Thyroid gland (tissue), 4 donors: ENCODE measurements at regions not wholly inside any gene's neighbourhood (a gene's known extent, or its start where the extent isn't known, plus 50 kb on each side); places are given as distances from the start of the nearest gene placed in this dataset. TPM values are rescaled to one million over a fixed set of nuclear protein-coding genes. Genes with fewer than 3 reads are reported as not detected.

ENCODE experiments used
- DNase-seq, 2 donors: peaks; one replicate each; pipeline ENCODE4 v3.0.0-alpha.2; 2019
- H3K27ac ChIP-seq, 3 donors: fragments of 200-600 bp; sonication (generic); 1 replicate in 2 of 3; 2 replicates in 1 of 3; pipeline ENCODE4 v1.5.1; 2016 to 2019; ENCODE audit warnings: mild to moderate bottlenecking in 1 of 3, moderate library complexity in 1 of 3
- H3K27me3 ChIP-seq: fragments of 200-600 bp; sonication (generic); one replicate; pipeline ENCODE4 v1.5.1; 2019
- H3K36me3 ChIP-seq, 2 donors: fragments of 200-600 bp; sonication (generic); one replicate each; pipeline ENCODE4 v1.5.1; 2016 to 2019
- H3K4me1 ChIP-seq, 2 donors: fragments of 200-600 bp; sonication (generic); one replicate each; pipeline ENCODE4 v1.5.1; 2017 to 2019
- H3K4me3 ChIP-seq, 3 donors: fragments of 200-600 bp; sonication (generic); replicated peaks in 1 of 3; 1 replicate in 2 of 3; 2 replicates in 1 of 3; pipeline ENCODE4 v1.5.1; 2016; ENCODE audit warnings: mild to moderate bottlenecking in 1 of 3
- H3K9me3 ChIP-seq: fragments of 200-600 bp; sonication (generic); one replicate; pipeline ENCODE4 v1.5.1; 2017
- POLR2A ChIP-seq, 2 donors: fragments of 450-650 bp; IDR thresholded peaks; one replicate each; pipeline ENCODE4 v1.6.1; 2017; ENCODE audit warnings: antibody characterized with exemption in 2 of 2, mild to moderate bottlenecking in 2 of 2, moderate library complexity in 1 of 2
- WGBS, 2 donors: methylation state at CpG; one replicate each; pipeline ENCODE4 v1.1.5; 2017; 5-methylcytosine and 5-hydroxymethylcytosine counted together
- intact Hi-C: fragments of 100-400 bp; cut with DNase I; formaldehyde crosslinking; loops from one replicate; pipeline ENCODE4 v1.15.1; 2023
- small RNA-seq: library from RNA; depleted of rRNA; stranded (forward); fragments of <200 nt; gene quantifications from one replicate; pipeline ENCODE3, GENCODE V24; 2016
- TF ChIP-seq, protein P1 (sequence below), 6 experiments: fragments of 200-600 bp in 3 of 6; fragments of 450-650 bp in 3 of 6; sonication (generic) in 3 of 6; IDR thresholded peaks; one replicate each; pipeline ENCODE4 v1.5.1; 2016 to 2019; ENCODE audit warnings: antibody characterized with exemption in 6 of 6, mild to moderate bottlenecking in 2 of 6, inconsistent platforms in 1 of 6, moderate library complexity in 1 of 6

DNA sequence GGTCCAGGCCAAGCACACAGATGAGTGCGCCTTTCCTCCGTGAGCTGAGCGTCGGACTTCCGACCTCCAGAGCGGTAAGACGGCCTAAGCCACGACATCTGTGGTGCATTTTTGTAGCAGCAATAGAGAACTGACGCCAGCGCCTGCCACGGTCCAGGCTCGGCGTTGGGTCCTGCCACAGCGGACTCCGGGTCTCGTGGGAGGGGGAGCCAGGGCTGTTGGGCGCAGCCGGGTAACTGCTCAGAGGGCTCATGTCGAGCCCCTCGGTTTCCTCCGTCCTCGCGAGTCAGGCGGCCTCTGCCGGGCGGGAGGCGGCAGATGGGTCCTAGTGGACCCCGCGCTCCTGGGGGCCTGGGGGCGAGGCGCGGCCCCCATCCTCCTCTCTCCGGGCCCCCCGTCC lies 216.1 kb downstream of the QKI start:
- Histone ChIP-seq H3K36me3 (no peaks in the 10 kb centered on the region), H3K4me1 (no peaks in the 10 kb centered on the region), H3K9me3 (no peaks in the 10 kb centered on the region), H3K27me3 (no peaks in the 10 kb centered on the region), H3K27ac (no peak overlapping the region), H3K4me3 (no peak overlapping the region)
- no peak for DNase-seq
- intact Hi-C loops: no loop called here
- WGBS, 2 donors: 6 to 17% methylated on average over 15 to 34 of the region's 34 CpGs
- TF ChIP-seq, protein P1, sequence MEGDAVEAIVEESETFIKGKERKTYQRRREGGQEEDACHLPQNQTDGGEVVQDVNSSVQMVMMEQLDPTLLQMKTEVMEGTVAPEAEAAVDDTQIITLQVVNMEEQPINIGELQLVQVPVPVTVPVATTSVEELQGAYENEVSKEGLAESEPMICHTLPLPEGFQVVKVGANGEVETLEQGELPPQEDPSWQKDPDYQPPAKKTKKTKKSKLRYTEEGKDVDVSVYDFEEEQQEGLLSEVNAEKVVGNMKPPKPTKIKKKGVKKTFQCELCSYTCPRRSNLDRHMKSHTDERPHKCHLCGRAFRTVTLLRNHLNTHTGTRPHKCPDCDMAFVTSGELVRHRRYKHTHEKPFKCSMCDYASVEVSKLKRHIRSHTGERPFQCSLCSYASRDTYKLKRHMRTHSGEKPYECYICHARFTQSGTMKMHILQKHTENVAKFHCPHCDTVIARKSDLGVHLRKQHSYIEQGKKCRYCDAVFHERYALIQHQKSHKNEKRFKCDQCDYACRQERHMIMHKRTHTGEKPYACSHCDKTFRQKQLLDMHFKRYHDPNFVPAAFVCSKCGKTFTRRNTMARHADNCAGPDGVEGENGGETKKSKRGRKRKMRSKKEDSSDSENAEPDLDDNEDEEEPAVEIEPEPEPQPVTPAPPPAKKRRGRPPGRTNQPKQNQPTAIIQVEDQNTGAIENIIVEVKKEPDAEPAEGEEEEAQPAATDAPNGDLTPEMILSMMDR (IDR thresholded peaks at IDR 0.05): no peak
- TF ChIP-seq POLR2A (IDR thresholded peaks at IDR 0.05): no peak

DNA sequence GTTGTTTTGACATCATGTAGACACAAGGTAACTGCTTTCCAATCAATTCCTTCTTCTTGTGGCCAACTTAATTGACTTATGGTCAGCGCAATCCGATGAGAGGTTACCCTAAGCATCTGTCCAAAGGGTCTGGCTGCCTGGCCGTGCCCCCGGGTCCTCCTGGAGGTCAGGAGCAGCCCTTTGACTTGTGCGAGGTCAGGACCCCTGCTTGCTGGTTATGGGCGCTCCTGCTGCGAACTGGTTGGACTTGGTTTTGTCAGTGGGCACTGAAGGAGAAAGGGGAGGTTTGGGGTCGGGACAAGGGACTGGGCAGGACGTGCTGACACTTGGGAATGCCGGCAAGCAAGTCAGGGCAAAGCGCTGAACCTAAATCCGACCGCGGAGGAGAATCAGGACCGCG lies 215.6 kb downstream of the QKI start:
- Histone ChIP-seq H3K4me3 (no peak overlapping the region), H3K36me3 (no peaks in the 10 kb centered on the region), H3K4me1 (no peaks in the 10 kb centered on the region), H3K9me3 (no peaks in the 10 kb centered on the region), H3K27me3 (no peaks in the 10 kb centered on the region), H3K27ac (no peak overlapping the region)
- no peak for DNase-seq
- WGBS, 2 donors: 66% methylated on average over 15 to 16 of the region's 16 CpGs
- TF ChIP-seq, protein P1 (IDR thresholded peaks at IDR 0.05): no peak
- no peak for TF ChIP-seq POLR2A (IDR thresholded peaks at IDR 0.05)
- intact Hi-C loops: no loop called here

Small RNA genes in the stretch of these regions (small RNA-seq; reads per million reads assigned to genes)
- not detected for gene RN7SL366P
